ENCODE measurements at regions not wholly inside any gene's neighbourhood (a gene's known extent, or its start where the extent isn't known, plus 50 kb on each side); places are given as distances from the start of the nearest gene placed in this dataset.

GRCh38 chr4:159019356-159019755 lies 83.5 kb upstream of the RAPGEF2 start:
- TF ChIP-seq, protein P1, sequence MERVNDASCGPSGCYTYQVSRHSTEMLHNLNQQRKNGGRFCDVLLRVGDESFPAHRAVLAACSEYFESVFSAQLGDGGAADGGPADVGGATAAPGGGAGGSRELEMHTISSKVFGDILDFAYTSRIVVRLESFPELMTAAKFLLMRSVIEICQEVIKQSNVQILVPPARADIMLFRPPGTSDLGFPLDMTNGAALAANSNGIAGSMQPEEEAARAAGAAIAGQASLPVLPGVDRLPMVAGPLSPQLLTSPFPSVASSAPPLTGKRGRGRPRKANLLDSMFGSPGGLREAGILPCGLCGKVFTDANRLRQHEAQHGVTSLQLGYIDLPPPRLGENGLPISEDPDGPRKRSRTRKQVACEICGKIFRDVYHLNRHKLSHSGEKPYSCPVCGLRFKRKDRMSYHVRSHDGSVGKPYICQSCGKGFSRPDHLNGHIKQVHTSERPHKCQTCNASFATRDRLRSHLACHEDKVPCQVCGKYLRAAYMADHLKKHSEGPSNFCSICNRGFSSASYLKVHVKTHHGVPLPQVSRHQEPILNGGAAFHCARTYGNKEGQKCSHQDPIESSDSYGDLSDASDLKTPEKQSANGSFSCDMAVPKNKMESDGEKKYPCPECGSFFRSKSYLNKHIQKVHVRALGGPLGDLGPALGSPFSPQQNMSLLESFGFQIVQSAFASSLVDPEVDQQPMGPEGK (CRISPR knock-in tag; IDR thresholded peaks at IDR 0.05; ENCODE audit: borderline replicate concordance): no peak
- no peak for TF ChIP-seq ESRRG (CRISPR knock-in tag; IDR thresholded peaks at IDR 0.05)

All from SK-N-SH treated with all-trans-retinoic acid at 6 μM for 48 hours (cell line).